MM.1S (cell line): ENCODE measurements at regions not wholly inside any gene's neighbourhood (a gene's known extent, or its start where the extent isn't known, plus 50 kb on each side); places are given as distances from the start of the nearest gene placed in this dataset.

Experiments used
- DNase-seq: peaks from one replicate; pipeline ENCODE4 v3.0.0-alpha.2; 2015
- H2AFZ ChIP-seq: fragments of 300-600 bp; sonication (generic); 2 replicates; pipeline ENCODE4 v1.6.0; 2016; ENCODE audit warnings: antibody characterized with exemption, low read length
- H3F3A ChIP-seq: fragments of 300-600 bp; sonication (generic); 2 replicates; pipeline ENCODE4 v1.6.1; 2016; ENCODE audit warnings: mild to moderate bottlenecking, antibody characterized with exemption, low read length, moderate library complexity, mixed read lengths; ENCODE audit not compliant: insufficient read depth
- H3K27ac ChIP-seq: fragments of 300-600 bp; sonication (generic); 2 replicates; pipeline ENCODE4 v1.5.1; 2016; ENCODE audit warnings: mild to moderate bottlenecking, low read length
- H3K27me3 ChIP-seq: fragments of 300-600 bp; sonication (generic); replicated peaks from 2 replicates; pipeline ENCODE4 v1.6.0; 2016; ENCODE audit warnings: low read length; ENCODE audit not compliant: insufficient read depth
- H3K36me3 ChIP-seq: fragments of 300-600 bp; sonication (generic); replicated peaks from 2 replicates; pipeline ENCODE4 v1.6.1; 2016; ENCODE audit warnings: mild to moderate bottlenecking, low read length, mixed read lengths; ENCODE audit not compliant: insufficient read depth
- H3K4me1 ChIP-seq: fragments of 300-600 bp; sonication (generic); 2 replicates; pipeline ENCODE4 v1.6.1; 2016; ENCODE audit warnings: low read length, mixed read lengths
- H3K4me2 ChIP-seq: fragments of 300-600 bp; sonication (generic); 2 replicates; pipeline ENCODE4 v1.6.0; 2016; ENCODE audit warnings: low read depth, low read length
- H3K4me3 ChIP-seq: fragments of 300-600 bp; sonication (generic); 2 replicates; pipeline ENCODE4 v1.5.1; 2016; ENCODE audit warnings: low read length, mixed read lengths
- H3K79me2 ChIP-seq: fragments of 300-600 bp; sonication (generic); 2 replicates; pipeline ENCODE4 v1.6.1; 2016; ENCODE audit warnings: mixed run types, low read length, mixed read lengths
- H3K9ac ChIP-seq: fragments of 300-600 bp; sonication (generic); 2 replicates; pipeline ENCODE4 v1.6.1; 2016; ENCODE audit warnings: low read length, mixed read lengths
- H3K9me2 ChIP-seq: fragments of 300-600 bp; sonication (generic); replicated peaks from 2 replicates; pipeline ENCODE4 v1.6.1; 2016; ENCODE audit warnings: mild to moderate bottlenecking, low read length, mixed read lengths; ENCODE audit not compliant: insufficient read depth
- H3K9me3 ChIP-seq: fragments of 300-600 bp; sonication (generic); replicated peaks from 2 replicates; pipeline ENCODE4 v1.6.1; 2016; ENCODE audit warnings: mild to moderate bottlenecking, low read length, mixed read lengths; ENCODE audit not compliant: insufficient read depth
- H4K20me1 ChIP-seq: fragments of 300-600 bp; sonication (generic); 2 replicates; pipeline ENCODE4 v1.6.1; 2016; ENCODE audit warnings: mild to moderate bottlenecking, low read length, moderate library complexity, mixed read lengths; ENCODE audit not compliant: insufficient read depth
- CTCF ChIP-seq: fragments of 300-600 bp; sonication (generic); IDR thresholded peaks from 2 replicates; pipeline ENCODE4 v1.5.1; 2016; ENCODE audit warnings: antibody characterized with exemption, low read length, mixed read lengths
- EZH2 ChIP-seq: fragments of 300-600 bp; sonication (generic); optimal IDR thresholded peaks from 2 replicates; pipeline ENCODE3; 2017; ENCODE audit warnings: low read depth, mild to moderate bottlenecking, antibody characterized with exemption, low read length, mixed read lengths
- EZH2phosphoT487 ChIP-seq: fragments of 300-600 bp; sonication (generic); IDR thresholded peaks from 2 replicates; pipeline ENCODE4 v1.6.1; 2018; ENCODE audit warnings: antibody characterized with exemption, low read length

GRCh38 chr2:215881582-215881981 lies 131.8 kb downstream of the MREG start:
- Histone ChIP-seq H3K9me2 (no peaks in the 10 kb centered on the region), H3K27me3 (no peaks in the 10 kb centered on the region), H3K4me1 (peaks cover 29% of the 10 kb centered on the region), H2AFZ (0 out of 2 replicates have a peak overlapping the region, but pooled peaks have one; percentile 5), H3K27ac (no peak overlapping the region), H3K4me3 (no peak overlapping the region), H3K9me3 (no peaks in the 10 kb centered on the region), H3K36me3 (no peaks in the 10 kb centered on the region), H3F3A (no peaks in the 10 kb centered on the region), H3K4me2 (no peak overlapping the region), H4K20me1 (no peaks in the 10 kb centered on the region), H3K9ac (no peak overlapping the region), H3K79me2 (no peaks in the 10 kb centered on the region)
- DNase-seq: no peak
- TF ChIP-seq EZH2 (no peak), CTCF (no peak), EZH2phosphoT487 (no peak)

- no peak overlapping the region for H3K4me3 ChIP-seq
- no peaks in the 10 kb centered on the region for H3K27me3 ChIP-seq
- H3K36me3 ChIP-seq: no peaks in the 10 kb centered on the region
- H3F3A ChIP-seq: no peaks in the 10 kb centered on the region
- peaks cover 29% of the 10 kb centered on the region for H3K4me1 ChIP-seq
- H3K27ac ChIP-seq: 0 out of 2 replicates have a peak overlapping the region, but pooled peaks have one; percentile 14
- H4K20me1 ChIP-seq: no peaks in the 10 kb centered on the region
- peak; percentile 50 for DNase-seq
- TF ChIP-seq EZH2 (no peak), CTCF (no peak)
- no peaks in the 10 kb centered on the region for H3K79me2 ChIP-seq
- H3K4me2 ChIP-seq: peak overlapping the region; percentile 5; the same call in 1 of the 2 replicates
- H2AFZ ChIP-seq: peak overlapping the region; percentile 5; the same call in 1 of the 2 replicates
- no peak overlapping the region for H3K9ac ChIP-seq
- H3K9me3 ChIP-seq: no peaks in the 10 kb centered on the region
- H3K9me2 ChIP-seq: no peaks in the 10 kb centered on the region
These were observed 132.4 kb downstream of the MREG start for GRCh38 chr2:215880970-215881369.

GRCh38 chr2:215879977-215880940 lies 133.1 kb downstream of the MREG start:
- H2AFZ ChIP-seq: peak overlapping the region; percentile 5; the same call in 1 of the 2 replicates
- no peak for TF ChIP-seq CTCF
- no peak for TF ChIP-seq EZH2phosphoT487
- no peak for TF ChIP-seq EZH2

More at GRCh38 chr2:215879977-215880940, 133.1 kb downstream of the MREG start:
- Histone ChIP-seq H3K4me2 (peak overlapping the region; percentile 5; the same call in 1 of the 2 replicates), H3K9me3 (no peaks in the 10 kb centered on the region), H3F3A (no peaks in the 10 kb centered on the region), H3K4me1 (peaks cover 29% of the 10 kb centered on the region), H4K20me1 (no peaks in the 10 kb centered on the region), H3K36me3 (no peaks in the 10 kb centered on the region), H3K9ac (no peak overlapping the region), H3K4me3 (no peak overlapping the region), H3K79me2 (no peaks in the 10 kb centered on the region), H3K27ac (0 out of 2 replicates have a peak overlapping the region, but pooled peaks have one; percentile 14), H3K9me2 (no peaks in the 10 kb centered on the region), H3K27me3 (no peaks in the 10 kb centered on the region)
- no peak for DNase-seq
